SK-N-SH (cell line): ENCODE measurements at regions not wholly inside any gene's neighbourhood (a gene's known extent, or its start where the extent isn't known, plus 50 kb on each side); places are given as distances from the start of the nearest gene placed in this dataset.
A peak's percentile ranks its signal among the peaks of the same experiment; 100 is the strongest.

ENCODE experiments used
- CTCF ChIA-PET: fragments of 300-600, 350-600 bp; formaldehyde crosslinking; extraction: SDS; loops from one replicate; lab custom pipeline; 2021; lab: Yijun Ruan, JAX
- POLR2A ChIA-PET: fragments of 350-600 bp; sonication (Branson Sonifier 250); formaldehyde crosslinking; extraction: SDS; loops from one replicate; lab custom pipeline; 2020; ENCODE audit warnings: antibody characterized with exemption, inconsistent platforms; lab: Yijun Ruan, JAX
- DNase-seq: peaks from one replicate; pipeline ENCODE4 v3.0.0; 2012
- H2AFZ ChIP-seq: fragments of 200-600 bp; sonication (generic); 2 replicates; pipeline ENCODE4 v1.8.1; 2016; ENCODE audit warnings: antibody characterized with exemption, mild to moderate bottlenecking, low read depth
- H3F3A ChIP-seq: fragments of 200-600 bp; sonication (generic); replicated peaks from 2 replicates; pipeline ENCODE3; 2016; ENCODE audit warnings: antibody characterized with exemption, mild to moderate bottlenecking; ENCODE audit not compliant: insufficient read depth
- H3K27ac ChIP-seq, 2 experiments: fragments of 200-500 bp in 1 of 2; fragments of 200-600 bp in 1 of 2; sonication (Bioruptor generic) in 1 of 2; sonication (generic), shearing (Covaris generic) in 1 of 2; 2 replicates each; pipeline versions ENCODE4 v1.5.1 to v1.6.1; 2014 to 2016; ENCODE audit warnings: low read depth in 2 of 2, inconsistent platforms in 1 of 2, low read length in 1 of 2, mild to moderate bottlenecking in 1 of 2, mixed read lengths in 1 of 2
- H3K27me3 ChIP-seq: fragments of 200-600 bp; sonication (generic), shearing (Covaris generic); 2 replicates; pipeline ENCODE4 v1.6.1; 2016; ENCODE audit warnings: mixed run types; ENCODE audit not compliant: insufficient read depth
- H3K36me3 ChIP-seq, 2 experiments: fragments of 200-500 bp in 1 of 2; fragments of 200-600 bp in 1 of 2; sonication (Bioruptor generic) in 1 of 2; sonication (generic) in 1 of 2; replicated peaks in 1 of 2; 2 replicates each; pipeline versions ENCODE3 to v1.5.1; 2014 to 2016; ENCODE audit warnings: low read length in 1 of 2, mild to moderate bottlenecking in 1 of 2; ENCODE audit not compliant: insufficient read depth in 2 of 2, control insufficient read depth in 1 of 2
- H3K4me1 ChIP-seq, 2 experiments: fragments of 200-500 bp in 1 of 2; fragments of 200-600 bp in 1 of 2; sonication (Bioruptor generic) in 1 of 2; sonication (generic), shearing (Covaris generic) in 1 of 2; 2 replicates each; pipeline versions ENCODE4 v1.5.1 to v1.6.1; 2014 to 2016; ENCODE audit warnings: low read depth in 1 of 2, low read length in 1 of 2, mixed run types in 1 of 2; ENCODE audit not compliant: insufficient read depth in 2 of 2, control insufficient read depth in 1 of 2
- H3K4me2 ChIP-seq: fragments of 200-600 bp; sonication (generic), shearing (Covaris generic); 2 replicates; pipeline ENCODE4 v1.6.1; 2017; ENCODE audit warnings: mixed run types
- H3K4me3 ChIP-seq, 2 experiments: fragments of 200-500 bp in 1 of 2; fragments of 200-600 bp in 1 of 2; sonication (Bioruptor generic) in 1 of 2; sonication (generic), shearing (Covaris generic) in 1 of 2; 2 replicates each; pipeline versions ENCODE4 v1.5.1 to v1.8.1; 2014 to 2016; ENCODE audit warnings: low read depth in 2 of 2, inconsistent platforms in 1 of 2, low read length in 1 of 2, mild to moderate bottlenecking in 1 of 2, mixed read lengths in 1 of 2, moderate library complexity in 1 of 2
- H3K79me2 ChIP-seq: fragments of 200-600 bp; sonication (generic); 2 replicates; pipeline ENCODE4 v1.8.1; 2017; ENCODE audit warnings: mild to moderate bottlenecking; ENCODE audit not compliant: insufficient read depth
- H3K9ac ChIP-seq: fragments of 200-600 bp; sonication (generic); 2 replicates; pipeline ENCODE4 v1.6.1; 2017; ENCODE audit warnings: mixed run types
- H3K9me2 ChIP-seq: fragments of 200-600 bp; sonication (generic); 2 replicates; pipeline ENCODE4 v1.6.1; 2017; ENCODE audit warnings: mixed run types
- H3K9me3 ChIP-seq: fragments of 200-600 bp; sonication (generic); 2 replicates; pipeline ENCODE4 v1.6.1; 2017; ENCODE audit warnings: mixed run types, mild to moderate bottlenecking, moderate library complexity
- H4K20me1 ChIP-seq: fragments of 200-600 bp; sonication (generic); 2 replicates; pipeline ENCODE4 v1.6.1; 2017; ENCODE audit warnings: mild to moderate bottlenecking, mixed run types; ENCODE audit not compliant: insufficient read depth
- CHD2 ChIP-seq: fragments of 150-350 bp; IDR thresholded peaks from 2 replicates; pipeline ENCODE4 v1.6.1; 2018; ENCODE audit warnings: low read length; ENCODE audit not compliant: partially characterized antibody
- CTCF ChIP-seq: fragments of 200-600 bp; sonication (generic); IDR thresholded peaks from 2 replicates; pipeline ENCODE4 v1.6.1; 2017; ENCODE audit warnings: antibody characterized with exemption, mild to moderate bottlenecking, moderate library complexity
- EP300 ChIP-seq, 2 experiments: IDR thresholded peaks; 2 replicates each; pipeline versions ENCODE4 v1.4.0 to v1.6.1; 2012; ENCODE audit warnings: borderline replicate concordance in 1 of 2, low read depth in 1 of 2, low read length in 1 of 2
- EZH2phosphoT487 ChIP-seq: fragments of 200-600 bp; sonication (generic); IDR thresholded peaks from 2 replicates; pipeline ENCODE4 v1.6.1; 2017; ENCODE audit warnings: low read depth, mixed run types, mild to moderate bottlenecking, antibody characterized with exemption, moderate library complexity, borderline replicate concordance
- FOXJ3 ChIP-seq: sonication (generic); formaldehyde crosslinking; IDR thresholded peaks from 2 replicates; pipeline ENCODE4 v1.5.1; 2020; ENCODE audit warnings: mild to moderate bottlenecking, missing genetic modification reagents
- FOXM1 ChIP-seq: IDR thresholded peaks from 2 replicates; pipeline ENCODE4 v1.4.0; 2012; ENCODE audit warnings: low read depth, mild to moderate bottlenecking
- GABPA ChIP-seq: IDR thresholded peaks from 2 replicates; pipeline ENCODE4 v1.4.0; 2012; ENCODE audit warnings: low read depth, mild to moderate bottlenecking
- GATA2 ChIP-seq: sonication (generic); formaldehyde crosslinking; IDR thresholded peaks from 2 replicates; pipeline ENCODE4 v1.5.0; 2020; ENCODE audit warnings: mild to moderate bottlenecking, missing genetic modification reagents
- IRF3 ChIP-seq: fragments of 150-350 bp; IDR thresholded peaks from 2 replicates; pipeline ENCODE4 v1.6.1; 2016; ENCODE audit warnings: mild to moderate bottlenecking, low read depth, low read length
- MEF2A ChIP-seq: IDR thresholded peaks from 2 replicates; pipeline ENCODE4 v1.4.0; 2012; ENCODE audit warnings: low read depth, borderline replicate concordance
- NRF1 ChIP-seq: IDR thresholded peaks from 2 replicates; pipeline ENCODE4 v1.6.1; 2012; ENCODE audit warnings: low read depth, mild to moderate bottlenecking, low read length
- PBX3 ChIP-seq: IDR thresholded peaks from 2 replicates; pipeline ENCODE4; 2012
- RAD21 ChIP-seq: IDR thresholded peaks from 2 replicates; pipeline ENCODE4 v1.6.1; 2012; ENCODE audit warnings: mild to moderate bottlenecking, low read length
- RCOR1 ChIP-seq: fragments of 150-350 bp; IDR thresholded peaks from 2 replicates; pipeline ENCODE4 v1.6.1; 2017; ENCODE audit warnings: antibody characterized with exemption, low read length
- REST ChIP-seq: IDR thresholded peaks from 2 replicates; pipeline ENCODE4 v1.6.1; 2012; ENCODE audit warnings: mild to moderate bottlenecking, low read depth, low read length, moderate library complexity
- SMC3 ChIP-seq: IDR thresholded peaks from 2 replicates; pipeline ENCODE4 v1.6.1; 2012; ENCODE audit warnings: low read depth, low read length, improper control_type of control experiment
- TCF12 ChIP-seq: IDR thresholded peaks from 2 replicates; pipeline ENCODE4 v1.4.0; 2012
- TEAD4 ChIP-seq: IDR thresholded peaks from 2 replicates; pipeline ENCODE4 v1.4.0; 2012; ENCODE audit warnings: mild to moderate bottlenecking, borderline replicate concordance; ENCODE audit not compliant: insufficient read depth
- USF1 ChIP-seq: IDR thresholded peaks from 2 replicates; pipeline ENCODE4 v1.4.0; 2012; ENCODE audit warnings: low read depth, borderline replicate concordance
- WGBS: methylation state at CpG from one replicate; pipeline ENCODE4 v1.1.6; 2017; ENCODE audit warnings: low lambda C conversion rate; 5-methylcytosine and 5-hydroxymethylcytosine counted together

GRCh38 chr13:63408331-63409189, 1992.9 kb upstream of the PCDH20 start:
- TF ChIP-seq PBX3 (no peak), EP300 (IDR thresholded peaks at IDR 0.05; ENCODE audit: borderline replicate concordance in 1 of 2, low read depth in 1 of 2, low read length in 1 of 2) (peak in 1 of 2 experiments; percentile 83; a peak in 2 of 4 replicates), CHD2 (peak; percentile 52), RAD21 (0 out of 2 replicates have a peak, but pooled peaks have one; percentile 3), NRF1 (no peak), TCF12 (peak; percentile 53; the same call in 1 of the 2 replicates), RCOR1 (peak; percentile 71; the same call in 1 of the 2 replicates), GATA2 (CRISPR knock-in tag) (peak; percentile 52; the same call in 1 of the 2 replicates), FOXJ3 (CRISPR knock-in tag) (no peak), FOXM1 (no peak)
- H3K4me1 ChIP-seq, result peaks cover 8 to 12% of the 10 kb centered on the region in 2 experiments; a peak in 3 of 4 replicates
- peak overlapping the region; percentile 38 to 64; a peak in 3 of 4 replicates for H3K27ac ChIP-seq
- no peaks in the 10 kb centered on the region for H3K27me3 ChIP-seq
- no peaks in the 10 kb centered on the region for H3K9me2 ChIP-seq
- no peak overlapping the region for H3K9ac ChIP-seq
- DNase-seq, result peak; percentile 44
- H3F3A ChIP-seq, result no peaks in the 10 kb centered on the region
- H3K9me3 ChIP-seq, result no peaks in the 10 kb centered on the region
- H3K4me2 ChIP-seq, result peak overlapping the region; percentile 4; the same call in 1 of the 2 replicates
- H3K79me2 ChIP-seq, result no peaks in the 10 kb centered on the region
- H3K36me3 ChIP-seq, result no peaks in the 10 kb centered on the region
- 9% methylated on average over 4 of the region's 4 CpGs for WGBS
- ChIA-PET CTCF (interaction anchor here (1.2 kb wide), 1 partner anchor 24 kb away, joined by 4 read pairs; no protein-coding TSS in a partner anchor), POLR2A (no interaction called here)
- H3K4me3 ChIP-seq, result peak overlapping the region in 1 of 2 experiments; percentile 17; a peak in 3 of 4 replicates
- no peaks in the 10 kb centered on the region for H4K20me1 ChIP-seq
- peak overlapping the region; percentile 23 for H2AFZ ChIP-seq

GRCh38 chr13:63403733-63404132, 1988.1 kb upstream of the PCDH20 start:
- H2AFZ ChIP-seq, result no peak overlapping the region
- no peaks in the 10 kb centered on the region for H3K36me3 ChIP-seq
- H3K9ac ChIP-seq, result no peak overlapping the region
- no peaks in the 10 kb centered on the region for H4K20me1 ChIP-seq
- DNase-seq, result no peak
- H3K9me3 ChIP-seq, result no peaks in the 10 kb centered on the region
- H3K27ac ChIP-seq, result no peak overlapping the region
- no peaks in the 10 kb centered on the region for H3F3A ChIP-seq
- POLR2A ChIA-PET, result no interaction called here
- H3K79me2 ChIP-seq, result no peaks in the 10 kb centered on the region
- CTCF ChIA-PET, result no interaction called here
- no peak overlapping the region for H3K4me3 ChIP-seq
- peaks cover 1 to 3% of the 10 kb centered on the region in 2 experiments; a peak in 2 of 4 replicates for H3K4me1 ChIP-seq
- no peaks in the 10 kb centered on the region; the same call in 1 of the 2 replicates for H3K9me2 ChIP-seq
- no peak overlapping the region for H3K4me2 ChIP-seq
- no peaks in the 10 kb centered on the region for H3K27me3 ChIP-seq
- TF ChIP-seq IRF3, result no peak
- no peak for TF ChIP-seq GABPA
- no peak for TF ChIP-seq MEF2A
- no peak for TF ChIP-seq CTCF
- no peak for TF ChIP-seq TEAD4
- no peak for TF ChIP-seq REST
- TF ChIP-seq USF1, result no peak
- TF ChIP-seq EZH2phosphoT487, result no peak
- no peak for TF ChIP-seq RCOR1
- no peak for TF ChIP-seq SMC3
